Duodenal mucosa (tissue), 2 donors: ENCODE measurements at regions not wholly inside any gene's neighbourhood (a gene's known extent, or its start where the extent isn't known, plus 50 kb on each side); places are given as distances from the start of the nearest gene placed in this dataset.
"Not testable (repeated sequence)": the region's sequence is repeated elsewhere in the genome, so short reads cannot be mapped to it uniquely, and the experiment has no call there.

Experiments
- H3K27ac ChIP-seq: one replicate; pipeline ENCODE4 v1.7.0; 2013; ENCODE audit warnings: low read depth, low read length
- H3K27me3 ChIP-seq, 2 donors: one replicate each; pipeline ENCODE4 v1.7.0; 2013; ENCODE audit warnings: low read length in 2 of 2, control low read depth in 1 of 2; ENCODE audit not compliant: insufficient read depth in 2 of 2, control insufficient read depth in 1 of 2
- H3K36me3 ChIP-seq, 2 donors: one replicate each; pipeline ENCODE4 v1.7.0; 2013; ENCODE audit warnings: low read length in 2 of 2, control low read depth in 1 of 2; ENCODE audit not compliant: insufficient read depth in 2 of 2, control insufficient read depth in 1 of 2
- H3K4me1 ChIP-seq, 2 donors: one replicate each; pipeline ENCODE4 v1.7.0; 2013; ENCODE audit warnings: low read length in 2 of 2, control low read depth in 1 of 2; ENCODE audit not compliant: insufficient read depth in 2 of 2, control insufficient read depth in 1 of 2
- H3K4me3 ChIP-seq, 2 donors: one replicate each; pipeline ENCODE4 v1.7.0; 2013; ENCODE audit warnings: low read length in 2 of 2, low read depth in 1 of 2
- H3K9ac ChIP-seq, 2 donors: one replicate each; pipeline ENCODE4 v1.7.0; 2013; ENCODE audit warnings: low read length in 2 of 2, low read depth in 1 of 2
- H3K9me3 ChIP-seq, 2 donors: one replicate each; pipeline ENCODE4 v1.7.0; 2013; ENCODE audit warnings: low read length in 2 of 2, control low read depth in 1 of 2; ENCODE audit not compliant: control insufficient read depth in 1 of 2

DNA sequence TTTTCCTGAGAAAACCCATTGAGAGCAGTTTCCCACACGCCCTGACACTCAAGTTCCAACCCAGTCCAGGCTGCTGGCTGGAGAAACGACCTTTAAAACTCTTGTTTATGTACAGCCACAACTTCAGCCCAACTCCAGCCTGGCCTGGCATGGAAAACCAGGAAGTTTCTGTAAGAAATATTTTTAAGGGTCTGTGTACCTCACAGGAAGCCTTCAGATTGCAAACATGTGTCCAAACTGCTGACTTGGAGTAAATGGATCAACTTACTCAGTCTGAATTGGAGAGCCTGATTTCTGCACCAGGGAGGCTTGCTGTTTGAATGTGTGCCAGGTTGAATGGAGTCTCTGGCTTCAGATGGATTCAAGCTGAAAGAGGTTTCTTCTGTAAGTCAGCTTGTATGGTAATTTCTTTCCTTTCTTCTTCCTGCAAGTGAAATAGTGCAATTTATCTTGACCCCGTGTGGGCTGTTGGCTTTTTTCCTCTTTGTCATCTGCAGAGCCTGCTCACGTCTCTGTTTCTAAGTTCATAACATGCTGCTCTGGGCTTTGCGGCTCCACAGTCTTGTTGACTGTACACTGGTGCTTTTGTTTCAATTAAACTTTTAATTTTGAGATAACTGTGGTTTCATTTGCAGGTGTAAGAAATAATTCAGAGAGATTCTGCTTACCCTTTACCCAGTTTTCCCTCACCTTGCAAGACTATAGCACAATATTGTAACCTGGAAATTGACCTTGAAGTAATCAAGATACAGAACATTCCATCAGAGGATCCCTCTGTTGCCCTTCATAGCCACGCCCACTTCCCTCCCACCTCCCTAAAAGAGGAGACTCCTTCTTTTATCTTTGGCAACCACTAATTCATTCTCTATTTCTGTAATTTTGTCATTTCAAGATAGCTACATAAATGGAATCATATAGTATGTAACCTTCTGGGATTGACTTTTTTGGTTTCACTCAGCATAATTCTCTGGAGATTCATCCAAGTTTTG is 109.7 kb upstream of the PRMT8 start:
- Histone ChIP-seq H3K4me3 (peak overlapping the region in 1 of 2 donors; percentile 2), H3K27me3 (no peaks in the 10 kb centered on the region), H3K27ac (no peak overlapping the region), H3K4me1 (peaks cover 0 to 8% of the 10 kb centered on the region in 2 donors), H3K9ac (no peak overlapping the region), H3K36me3 (no peaks in the 10 kb centered on the region), H3K9me3 (no peaks in the 10 kb centered on the region)

DNA sequence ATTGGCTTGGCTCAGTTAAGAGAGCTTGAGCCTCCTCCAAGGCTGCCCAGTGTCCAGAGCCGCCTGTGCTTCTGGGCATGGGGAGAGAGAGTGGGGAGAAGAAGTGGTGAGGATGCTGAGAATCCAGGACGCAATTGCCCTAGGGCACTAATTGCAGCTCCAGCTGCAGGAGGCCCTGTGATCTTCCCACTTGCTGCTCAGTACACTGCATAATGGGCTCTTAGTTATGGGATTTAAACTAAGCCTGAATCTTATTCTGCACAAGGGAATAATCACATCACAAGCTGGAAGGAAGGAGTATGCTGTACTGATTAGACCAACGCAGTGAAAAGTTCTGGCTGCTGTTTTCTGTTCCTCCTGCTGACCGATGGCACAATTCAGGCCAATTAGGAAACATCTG is 101.0 kb upstream of the PRMT8 start:
- Histone ChIP-seq H3K27ac (no peak overlapping the region), H3K4me3 (no peak overlapping the region), H3K27me3 (no peaks in the 10 kb centered on the region), H3K9ac (no peak overlapping the region), H3K4me1 (no peaks in the 10 kb centered on the region), H3K9me3 (no peaks in the 10 kb centered on the region), H3K36me3 (no peaks in the 10 kb centered on the region)

DNA sequence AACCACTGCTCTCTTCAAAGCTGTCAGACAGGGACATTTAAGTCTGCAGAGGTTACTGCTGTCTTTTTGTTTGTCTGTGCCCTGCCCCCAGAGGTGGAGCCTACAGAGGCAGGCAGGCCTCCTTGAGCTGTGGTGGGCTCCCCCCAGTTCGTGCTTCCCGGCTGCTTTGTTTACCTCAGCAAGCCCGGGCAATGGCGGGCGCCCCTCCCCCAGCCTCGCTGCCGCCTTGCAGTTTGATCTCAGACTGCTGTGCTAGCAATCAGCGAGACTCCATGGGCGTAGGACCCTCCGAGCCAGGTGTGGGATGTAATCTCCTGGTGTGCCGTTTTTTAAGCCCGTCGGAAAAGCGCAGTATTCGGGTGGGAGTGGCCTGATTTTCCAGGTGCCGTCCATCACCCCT is 93.4 kb upstream of the PRMT8 start:
- H3K27ac ChIP-seq, H3K9me3 ChIP-seq: not testable (repeated sequence)

DNA sequence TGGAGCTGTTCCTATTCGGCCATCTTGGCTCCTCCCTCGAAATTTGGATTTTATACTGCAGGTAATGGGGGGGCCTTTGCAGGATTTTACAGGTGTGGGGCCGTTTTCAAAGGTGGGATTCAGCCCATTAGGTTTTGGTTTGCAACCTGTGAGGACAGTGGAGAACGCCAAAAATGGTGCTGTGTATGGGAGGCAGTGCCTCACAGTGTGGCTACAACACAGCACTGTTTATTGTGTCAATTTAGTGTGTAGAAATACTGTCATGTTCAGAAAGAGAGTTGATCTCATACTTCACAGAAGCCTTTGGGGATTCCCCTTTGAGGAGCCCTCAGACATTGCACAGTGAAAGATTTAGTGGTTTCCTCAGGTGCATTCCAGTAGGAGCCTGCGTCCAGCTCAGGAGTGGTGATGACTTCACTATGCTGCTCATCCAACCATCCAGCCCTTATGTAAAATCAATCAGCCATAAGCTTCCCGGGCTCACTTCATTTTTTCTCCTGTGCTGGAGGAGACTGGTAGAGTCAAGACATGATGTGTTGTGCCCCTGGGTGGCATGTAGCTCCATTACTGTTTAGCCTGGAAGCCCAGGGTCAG is 92.7 kb upstream of the PRMT8 start:
- Histone ChIP-seq H3K4me3 (no peak overlapping the region), H3K9me3 (no peaks in the 10 kb centered on the region)

More for the DNA sequence above, 93.4 kb upstream of the PRMT8 start:
- H3K9ac ChIP-seq, H3K36me3 ChIP-seq, H3K4me1 ChIP-seq, H3K27me3 ChIP-seq, H3K4me3 ChIP-seq: not testable (repeated sequence)

DNA sequence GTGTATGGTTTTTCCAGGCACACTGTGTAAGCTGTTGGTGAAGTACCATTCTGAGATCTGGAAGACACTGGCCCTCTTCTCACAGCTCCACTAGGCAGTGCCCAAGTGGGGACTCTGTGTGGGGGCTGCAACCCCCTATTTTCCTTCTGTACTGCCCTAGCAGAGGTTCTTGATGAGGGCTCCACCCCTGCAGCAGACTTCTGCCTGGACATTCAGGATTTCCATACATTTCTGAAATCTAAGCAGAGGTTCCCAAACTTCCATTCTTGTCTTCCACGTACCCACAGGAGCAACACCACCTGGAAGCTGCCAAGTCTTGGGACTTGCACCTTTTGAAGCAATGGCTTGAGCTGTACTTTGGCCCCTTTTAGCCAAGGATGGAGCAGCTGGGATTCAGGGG is 85.2 kb upstream of the PRMT8 start:
- no peak overlapping the region for H3K4me3 ChIP-seq
- no peak overlapping the region for H3K9ac ChIP-seq
- peaks cover 12 to 16% of the 10 kb centered on the region in 2 donors for H3K9me3 ChIP-seq
- H3K36me3 ChIP-seq, result no peaks in the 10 kb centered on the region
- no peak overlapping the region for H3K27ac ChIP-seq
- no peaks in the 10 kb centered on the region for H3K27me3 ChIP-seq
- H3K4me1 ChIP-seq, result no peaks in the 10 kb centered on the region

More for the DNA sequence above, 92.7 kb upstream of the PRMT8 start:
- Histone ChIP-seq H3K27ac (no peak overlapping the region), H3K9ac (no peak overlapping the region), H3K27me3 (peaks cover 0 to 8% of the 10 kb centered on the region in 2 donors), H3K36me3 (no peaks in the 10 kb centered on the region), H3K4me1 (no peaks in the 10 kb centered on the region)

DNA sequence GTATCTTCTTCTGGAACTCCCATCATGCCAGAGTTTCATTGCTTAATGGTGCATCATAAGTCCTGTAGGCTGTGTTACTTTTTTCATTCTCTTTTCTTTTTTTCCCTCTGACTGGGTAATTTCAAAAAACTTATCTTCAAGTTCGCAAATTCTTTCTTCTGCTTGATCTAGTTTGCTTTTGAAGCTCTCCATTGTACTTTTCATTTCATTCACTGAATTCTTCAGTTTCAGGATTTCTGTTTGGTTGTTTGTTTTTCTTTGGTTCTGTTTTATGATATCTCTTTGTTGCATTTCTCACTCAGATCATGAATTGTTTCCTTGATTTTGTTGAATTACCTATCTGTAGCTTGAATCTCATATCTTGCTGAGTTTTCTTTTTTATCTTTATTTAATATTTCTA is 83.3 kb upstream of the PRMT8 start:
- Histone ChIP-seq H3K4me1 (no peaks in the 10 kb centered on the region), H3K9me3 (peaks cover 12 to 16% of the 10 kb centered on the region in 2 donors), H3K4me3 (no peak overlapping the region), H3K27ac (no peak overlapping the region), H3K27me3 (no peaks in the 10 kb centered on the region), H3K36me3 (no peaks in the 10 kb centered on the region), H3K9ac (no peak overlapping the region)

DNA sequence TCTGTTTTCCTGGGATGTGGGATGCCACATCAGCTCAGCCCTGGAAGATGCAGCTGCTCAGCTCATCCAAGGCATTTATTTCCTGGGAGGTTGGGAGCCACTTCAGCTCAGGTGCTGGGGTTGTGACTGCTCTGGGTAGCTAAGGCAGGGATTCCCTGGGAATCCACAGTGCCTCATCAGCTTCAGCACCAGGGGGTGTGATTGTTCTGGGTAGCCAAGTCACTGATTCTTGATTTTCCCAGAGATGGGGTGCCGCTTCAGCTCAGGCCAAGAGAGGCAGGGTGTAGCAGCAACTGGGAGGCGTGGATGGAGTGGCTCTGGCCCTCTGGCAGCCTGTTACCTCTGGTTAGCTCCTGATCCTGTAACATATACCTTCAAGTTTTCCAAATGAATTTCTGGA is 81.3 kb upstream of the PRMT8 start:
- no peak overlapping the region for H3K27ac ChIP-seq
- H3K4me1 ChIP-seq, result no peaks in the 10 kb centered on the region
- no peak overlapping the region for H3K4me3 ChIP-seq
- H3K9ac ChIP-seq, result no peak overlapping the region
- H3K36me3 ChIP-seq, result no peaks in the 10 kb centered on the region
- H3K27me3 ChIP-seq, result no peaks in the 10 kb centered on the region
- H3K9me3 ChIP-seq, result peaks cover 12 to 16% of the 10 kb centered on the region in 2 donors

DNA sequence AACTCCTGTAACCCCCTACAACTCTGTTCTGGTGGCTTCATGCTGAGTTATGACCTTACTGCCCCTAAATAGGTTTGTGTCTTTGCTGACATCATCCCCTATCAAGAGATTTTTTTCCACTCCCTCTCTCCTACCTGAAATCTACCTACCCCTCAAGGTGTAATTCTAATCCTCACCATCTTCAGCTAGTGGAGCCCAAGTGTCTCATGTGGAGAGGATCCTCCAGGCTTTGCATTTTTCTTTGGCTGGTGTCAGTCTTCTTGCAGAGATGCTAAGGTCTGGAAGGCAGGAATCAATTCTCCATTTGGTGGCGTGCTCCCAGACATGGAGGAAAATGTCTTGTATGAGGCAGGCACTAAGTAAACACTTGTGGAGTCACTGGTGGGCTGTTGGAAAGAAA is 74.8 kb upstream of the PRMT8 start:
- H3K9me3 ChIP-seq, result no peaks in the 10 kb centered on the region
- no peak overlapping the region for H3K4me3 ChIP-seq
- H3K27ac ChIP-seq, result no peak overlapping the region
- H3K27me3 ChIP-seq, result peaks cover 0 to 4% of the 10 kb centered on the region in 2 donors
- H3K4me1 ChIP-seq, result no peaks in the 10 kb centered on the region
- H3K36me3 ChIP-seq, result no peaks in the 10 kb centered on the region
- no peak overlapping the region for H3K9ac ChIP-seq

DNA sequence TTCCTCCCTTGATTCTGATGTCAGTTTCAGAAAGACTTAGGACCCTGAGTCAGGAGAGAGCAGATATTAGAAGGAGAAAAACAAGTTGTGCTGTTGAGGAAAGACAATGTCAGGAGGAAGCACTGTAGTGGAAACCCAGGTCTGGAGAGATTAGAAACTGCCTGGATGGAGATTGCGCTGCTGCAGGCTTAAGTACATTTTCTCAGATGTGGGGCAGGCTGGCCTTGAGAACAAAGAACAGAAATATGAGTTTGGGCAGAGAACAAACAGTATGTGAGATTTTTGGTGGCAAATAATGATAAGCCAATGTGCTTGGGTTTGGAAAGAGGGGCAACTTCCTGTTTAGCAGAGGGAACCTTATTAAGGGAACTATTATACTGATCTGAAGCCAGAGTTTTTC is 74.3 kb upstream of the PRMT8 start:
- H3K27ac ChIP-seq, result no peak overlapping the region
- H3K9ac ChIP-seq, result no peak overlapping the region
- H3K4me3 ChIP-seq, result no peak overlapping the region
- H3K4me1 ChIP-seq, result no peaks in the 10 kb centered on the region
- H3K9me3 ChIP-seq, result no peaks in the 10 kb centered on the region
- no peaks in the 10 kb centered on the region for H3K36me3 ChIP-seq
- H3K27me3 ChIP-seq, result peaks cover 0 to 4% of the 10 kb centered on the region in 2 donors

DNA sequence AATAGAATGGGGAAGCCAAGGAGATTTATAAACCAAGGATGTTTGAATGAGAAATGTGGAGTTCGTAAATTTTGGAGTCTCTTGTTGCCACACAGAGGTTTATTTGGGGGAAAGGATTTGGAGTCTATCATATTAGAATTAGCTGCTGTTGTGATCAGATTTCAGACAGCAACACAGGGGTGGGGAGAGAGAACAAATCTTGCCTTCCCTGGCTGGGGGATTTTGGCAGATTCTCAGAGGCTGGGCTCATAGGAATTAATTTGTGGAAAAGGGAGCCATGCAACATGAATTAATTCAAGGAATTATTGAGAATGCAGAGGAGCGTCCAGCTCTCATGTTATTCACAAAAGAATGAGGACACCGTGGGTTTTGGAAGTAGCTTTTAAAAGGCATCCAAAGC is 73.9 kb upstream of the PRMT8 start:
- Histone ChIP-seq H3K27ac (no peak overlapping the region), H3K36me3 (no peaks in the 10 kb centered on the region), H3K9ac (no peak overlapping the region), H3K9me3 (no peaks in the 10 kb centered on the region), H3K4me1 (no peaks in the 10 kb centered on the region), H3K4me3 (no peak overlapping the region), H3K27me3 (peaks cover 0 to 4% of the 10 kb centered on the region in 2 donors)
